ENCODE measurements at regions not wholly inside any gene's neighbourhood (a gene's known extent, or its start where the extent isn't known, plus 50 kb on each side); places are given as distances from the start of the nearest gene placed in this dataset.

GRCh38 chr17:79453481-79453880 lies 157.4 kb downstream of the RBFOX3 start:
- POLR2A ChIA-PET: no interaction called here
- H3K4me3 ChIP-seq (ENCODE audit: low read length): no peak overlapping the region
- H3K4me3 Mint-ChIP-seq: no peak overlapping the region
- H3K27ac ChIP-seq (ENCODE audit: low read depth, low read length): no peak overlapping the region
- CTCF ChIA-PET: no interaction called here
- no peaks in the 10 kb centered on the region for H3K4me1 ChIP-seq (ENCODE audit: control insufficient read depth in 2 of 2, insufficient read depth in 2 of 2, low read length in 2 of 2)
- no peaks in the 10 kb centered on the region for H3K36me3 Mint-ChIP-seq
- H3K9me3 ChIP-seq (ENCODE audit: control insufficient read depth in 2 of 3, low read length in 3 of 3): no peaks in the 10 kb centered on the region
- H3K27ac Mint-ChIP-seq: no peak overlapping the region
- H3K27me3 Mint-ChIP-seq: peaks cover 0 to 17% (median 7%) of the 10 kb centered on the region in 5 donors
- no peaks in the 10 kb centered on the region for H3K9me3 Mint-ChIP-seq
- intact Hi-C loops (cut with micrococcal nuclease): no loop called here
- ATAC-seq (no peak), DNase-seq (no peak)
- no peaks in the 10 kb centered on the region for H3K27me3 ChIP-seq (ENCODE audit: control insufficient read depth in 2 of 2, insufficient read depth in 2 of 2, low read length in 2 of 2)
- H3K36me3 ChIP-seq (ENCODE audit: control insufficient read depth in 2 of 3, insufficient read depth in 3 of 3, low read length in 3 of 3): no peaks in the 10 kb centered on the region
- H3K4me1 Mint-ChIP-seq: no peaks in the 10 kb centered on the region

- ChIA-PET POLR2A (no interaction called here), CTCF (no interaction called here)
- Histone ChIP-seq H3K27me3 (ENCODE audit: control insufficient read depth in 2 of 2, insufficient read depth in 2 of 2, low read length in 2 of 2) (no peaks in the 10 kb centered on the region), H3K9me3 (ENCODE audit: control insufficient read depth in 2 of 3, low read length in 3 of 3) (no peaks in the 10 kb centered on the region), H3K4me3 (ENCODE audit: low read length) (no peak overlapping the region), H3K36me3 (ENCODE audit: control insufficient read depth in 2 of 3, insufficient read depth in 3 of 3, low read length in 3 of 3) (no peaks in the 10 kb centered on the region), H3K27ac (ENCODE audit: low read depth, low read length) (no peak overlapping the region), H3K4me1 (ENCODE audit: control insufficient read depth in 2 of 2, insufficient read depth in 2 of 2, low read length in 2 of 2) (no peaks in the 10 kb centered on the region)
- Mint-ChIP-seq H3K36me3 (no peaks in the 10 kb centered on the region), H3K27ac (no peak overlapping the region), H3K4me1 (no peaks in the 10 kb centered on the region), H3K9me3 (peaks cover 0 to 2% (median 0%) of the 10 kb centered on the region in 11 donors), H3K4me3 (no peak overlapping the region), H3K27me3 (peaks cover 0 to 9% (median 7%) of the 10 kb centered on the region in 5 donors)
- intact Hi-C loops (cut with micrococcal nuclease): no loop called here
- ATAC-seq (no peak), DNase-seq (no peak)
Measured at GRCh38 chr17:79452706-79453105, 158.1 kb downstream of the RBFOX3 start.

- DNase-seq (no peak), ATAC-seq (no peak)
- no peaks in the 10 kb centered on the region for H3K27me3 ChIP-seq (ENCODE audit: control insufficient read depth in 2 of 2, insufficient read depth in 2 of 2, low read length in 2 of 2)
- POLR2A ChIA-PET: no interaction called here
- peaks cover 0 to 2% (median 0%) of the 10 kb centered on the region in 11 donors for H3K9me3 Mint-ChIP-seq
- CTCF ChIA-PET: no interaction called here
- no peak overlapping the region for H3K4me3 Mint-ChIP-seq
- no peak overlapping the region for H3K4me3 ChIP-seq (ENCODE audit: low read length)
- H3K27ac Mint-ChIP-seq: no peak overlapping the region
- H3K4me1 ChIP-seq (ENCODE audit: control insufficient read depth in 2 of 2, insufficient read depth in 2 of 2, low read length in 2 of 2): no peaks in the 10 kb centered on the region
- H3K27me3 Mint-ChIP-seq: peaks cover 0 to 7% (median 4%) of the 10 kb centered on the region in 5 donors
- intact Hi-C loops (cut with micrococcal nuclease): no loop called here
- H3K9me3 ChIP-seq (ENCODE audit: control insufficient read depth in 2 of 3, low read length in 3 of 3): no peaks in the 10 kb centered on the region
- H3K36me3 ChIP-seq (ENCODE audit: control insufficient read depth in 2 of 3, insufficient read depth in 3 of 3, low read length in 3 of 3): no peaks in the 10 kb centered on the region
- H3K4me1 Mint-ChIP-seq: no peaks in the 10 kb centered on the region
- H3K36me3 Mint-ChIP-seq: no peaks in the 10 kb centered on the region
- H3K27ac ChIP-seq (ENCODE audit: low read depth, low read length): no peak overlapping the region
Measured at GRCh38 chr17:79451167-79451566, 159.7 kb downstream of the RBFOX3 start.

GRCh38 chr17:79446399-79447009 lies 164.3 kb downstream of the RBFOX3 start:
- Histone ChIP-seq H3K27me3 (ENCODE audit: control insufficient read depth in 2 of 2, insufficient read depth in 2 of 2, low read length in 2 of 2) (no peaks in the 10 kb centered on the region), H3K27ac (ENCODE audit: low read depth, low read length) (no peak overlapping the region), H3K4me3 (ENCODE audit: low read length) (no peak overlapping the region), H3K4me1 (ENCODE audit: control insufficient read depth in 2 of 2, insufficient read depth in 2 of 2, low read length in 2 of 2) (no peaks in the 10 kb centered on the region), H3K36me3 (ENCODE audit: control insufficient read depth in 2 of 3, insufficient read depth in 3 of 3, low read length in 3 of 3) (no peaks in the 10 kb centered on the region), H3K9me3 (ENCODE audit: control insufficient read depth in 2 of 3, low read length in 3 of 3) (no peaks in the 10 kb centered on the region)
- intact Hi-C loops (cut with micrococcal nuclease): no loop called here
- ATAC-seq (no peak), DNase-seq (no peak)
- Mint-ChIP-seq H3K4me1 (no peaks in the 10 kb centered on the region), H3K4me3 (no peak overlapping the region), H3K36me3 (no peaks in the 10 kb centered on the region), H3K27me3 (no peaks in the 10 kb centered on the region), H3K9me3 (peaks cover 0 to 2% (median 0%) of the 10 kb centered on the region in 11 donors), H3K27ac (no peak overlapping the region)
- CTCF ChIA-PET: no interaction called here
- POLR2A ChIA-PET: no interaction called here

GRCh38 chr17:79444198-79444597 lies 166.7 kb downstream of the RBFOX3 start:
- peaks cover 0 to 6% (median 4%) of the 10 kb centered on the region in 5 donors for H3K27me3 Mint-ChIP-seq
- Histone ChIP-seq H3K9me3 (ENCODE audit: control insufficient read depth in 2 of 3, low read length in 3 of 3) (no peaks in the 10 kb centered on the region), H3K4me1 (ENCODE audit: control insufficient read depth in 2 of 2, insufficient read depth in 2 of 2, low read length in 2 of 2) (no peaks in the 10 kb centered on the region), H3K4me3 (ENCODE audit: low read length) (no peak overlapping the region), H3K27ac (ENCODE audit: low read depth, low read length) (no peak overlapping the region), H3K27me3 (ENCODE audit: control insufficient read depth in 2 of 2, insufficient read depth in 2 of 2, low read length in 2 of 2) (no peaks in the 10 kb centered on the region), H3K36me3 (ENCODE audit: control insufficient read depth in 2 of 3, insufficient read depth in 3 of 3, low read length in 3 of 3) (no peaks in the 10 kb centered on the region)
- intact Hi-C loops (cut with micrococcal nuclease): no loop called here
- POLR2A ChIA-PET: no interaction called here
- CTCF ChIA-PET: no interaction called here
- ATAC-seq: no peak
- no peak overlapping the region for H3K27ac Mint-ChIP-seq
- H3K9me3 Mint-ChIP-seq: peaks cover 0 to 2% (median 0%) of the 10 kb centered on the region in 11 donors
- H3K4me1 Mint-ChIP-seq: no peaks in the 10 kb centered on the region
- no peak overlapping the region for H3K4me3 Mint-ChIP-seq
- no peaks in the 10 kb centered on the region for H3K36me3 Mint-ChIP-seq
- no peak for DNase-seq

GRCh38 chr17:79443026-79443425 lies 167.8 kb downstream of the RBFOX3 start:
- Histone ChIP-seq H3K4me3 (ENCODE audit: low read length) (no peak overlapping the region), H3K27ac (ENCODE audit: low read depth, low read length) (no peak overlapping the region), H3K27me3 (ENCODE audit: control insufficient read depth in 2 of 2, insufficient read depth in 2 of 2, low read length in 2 of 2) (no peaks in the 10 kb centered on the region), H3K36me3 (ENCODE audit: control insufficient read depth in 2 of 3, insufficient read depth in 3 of 3, low read length in 3 of 3) (no peaks in the 10 kb centered on the region), H3K9me3 (ENCODE audit: control insufficient read depth in 2 of 3, low read length in 3 of 3) (no peaks in the 10 kb centered on the region), H3K4me1 (ENCODE audit: control insufficient read depth in 2 of 2, insufficient read depth in 2 of 2, low read length in 2 of 2) (no peaks in the 10 kb centered on the region)
- intact Hi-C loops (cut with micrococcal nuclease): no loop called here
- Mint-ChIP-seq H3K4me3 (no peak overlapping the region), H3K9me3 (peaks cover 0 to 2% (median 0%) of the 10 kb centered on the region in 11 donors), H3K36me3 (no peaks in the 10 kb centered on the region), H3K4me1 (no peaks in the 10 kb centered on the region), H3K27ac (no peak overlapping the region), H3K27me3 (peaks cover 0 to 10% (median 6%) of the 10 kb centered on the region in 5 donors)
- ChIA-PET POLR2A (no interaction called here), CTCF (no interaction called here)
- no peak for ATAC-seq
- DNase-seq: no peak

GRCh38 chr17:79441356-79442160 lies 169.3 kb downstream of the RBFOX3 start:
- no peaks in the 10 kb centered on the region for H3K4me1 ChIP-seq (ENCODE audit: control insufficient read depth in 2 of 2, insufficient read depth in 2 of 2, low read length in 2 of 2)
- no peak overlapping the region for H3K4me3 ChIP-seq (ENCODE audit: low read length)
- no peak for ATAC-seq
- DNase-seq: no peak
- H3K27me3 ChIP-seq (ENCODE audit: control insufficient read depth in 2 of 2, insufficient read depth in 2 of 2, low read length in 2 of 2): no peaks in the 10 kb centered on the region
- Mint-ChIP-seq H3K4me1 (no peaks in the 10 kb centered on the region), H3K27ac (no peak overlapping the region), H3K4me3 (no peak overlapping the region), H3K9me3 (no peaks in the 10 kb centered on the region), H3K36me3 (no peaks in the 10 kb centered on the region), H3K27me3 (peaks cover 0 to 10% (median 6%) of the 10 kb centered on the region in 5 donors)
- no peaks in the 10 kb centered on the region for H3K36me3 ChIP-seq (ENCODE audit: control insufficient read depth in 2 of 3, insufficient read depth in 3 of 3, low read length in 3 of 3)
- intact Hi-C loops (cut with micrococcal nuclease): no loop called here
- no peaks in the 10 kb centered on the region for H3K9me3 ChIP-seq (ENCODE audit: control insufficient read depth in 2 of 3, low read length in 3 of 3)
- ChIA-PET POLR2A (no interaction called here), CTCF (no interaction called here)
- no peak overlapping the region for H3K27ac ChIP-seq (ENCODE audit: low read depth, low read length)

All from naive thymus-derived CD4-positive, alpha-beta T cell (primary cell).